K562 (cell line): ENCODE measurements at regions not wholly inside any gene's neighbourhood (a gene's known extent, or its start where the extent isn't known, plus 50 kb on each side); places are given as distances from the start of the nearest gene placed in this dataset.

Experiments
- ETV6 ChIP-seq, 3 experiments: fragments of 150-350 bp in 1 of 3; sonication (generic) in 1 of 3; formaldehyde crosslinking in 1 of 3; IDR thresholded peaks; 2 replicates each; pipeline versions ENCODE4 v1.6.1 to v1.8.0; 2014 to 2022; ENCODE audit warnings: borderline replicate concordance in 2 of 3, low read depth in 2 of 3, antibody characterized with exemption in 1 of 3, low read length in 1 of 3, mild to moderate bottlenecking in 1 of 3, missing genetic modification reagents in 1 of 3
- FOXM1 ChIP-seq, 2 experiments: fragments of 450-650 bp in 1 of 2; sonication (generic) in 1 of 2; formaldehyde crosslinking in 1 of 2; IDR thresholded peaks; 2 replicates each; pipeline versions ENCODE4 v1.6.1 to v1.9.0; 2017 to 2022; ENCODE audit warnings: low read depth in 2 of 2, mild to moderate bottlenecking in 2 of 2, missing genetic modification reagents in 1 of 2, moderate library complexity in 1 of 2
- RFX5 ChIP-seq: IDR thresholded peaks from 2 replicates; pipeline ENCODE4 v1.6.1; 2011; ENCODE audit warnings: low read depth, mild to moderate bottlenecking, improper control_type of control experiment, low read length
- SMAD3 ChIP-seq: fragments of 450-650 bp; formaldehyde crosslinking; conservative IDR thresholded peaks from 2 replicates; pipeline ENCODE4 v1.4.0; 2020; ENCODE audit warnings: mild to moderate bottlenecking
- ZNF449 ChIP-seq: fragments of 250-450 bp; sonication (Bioruptor Pico); IDR thresholded peaks from 2 replicates; pipeline ENCODE4 v1.8.0; 2022; ENCODE audit warnings: moderate library complexity, mild to moderate bottlenecking, inconsistent platforms

GRCh38 chr4:78667325-78667724 lies 108.8 kb upstream of the BMP2K start:
- no peak for TF ChIP-seq ZNF449 (CRISPR knock-in tag)
- no peak for TF ChIP-seq SMAD3 (CRISPR knock-in tag)
- no peak for TF ChIP-seq RFX5
- no peak for TF ChIP-seq FOXM1 (IDR thresholded peaks at IDR 0.05; ENCODE audit: low read depth)
- no peak for TF ChIP-seq FOXM1 (CRISPR knock-in tag; IDR thresholded peaks at IDR 0.05; ENCODE audit: low read depth)
- no peak for TF ChIP-seq ETV6 (IDR thresholded peaks at IDR 0.05; ENCODE audit: borderline replicate concordance in 1 of 2, low read depth in 2 of 2, low read length in 1 of 2)
- TF ChIP-seq ETV6 (CRISPR knock-in tag; IDR thresholded peaks at IDR 0.05; ENCODE audit: borderline replicate concordance) = no peak
